Inflammatory macrophage treated with lipopolysaccharide for 1 hour (primary cell): ENCODE measurements at regions not wholly inside any gene's neighbourhood (a gene's known extent, or its start where the extent isn't known, plus 50 kb on each side); places are given as distances from the start of the nearest gene placed in this dataset.
A peak's percentile ranks its signal among the peaks of the same experiment; 100 is the strongest.
"Not testable (repeated sequence)": the region's sequence is repeated elsewhere in the genome, so short reads cannot be mapped to it uniquely, and the experiment has no call there.

ENCODE experiments used
- DNase-seq, 2 donors: peaks; one replicate each; pipeline ENCODE4 v3.0.0-alpha.2; 2020 to 2022

DNA sequence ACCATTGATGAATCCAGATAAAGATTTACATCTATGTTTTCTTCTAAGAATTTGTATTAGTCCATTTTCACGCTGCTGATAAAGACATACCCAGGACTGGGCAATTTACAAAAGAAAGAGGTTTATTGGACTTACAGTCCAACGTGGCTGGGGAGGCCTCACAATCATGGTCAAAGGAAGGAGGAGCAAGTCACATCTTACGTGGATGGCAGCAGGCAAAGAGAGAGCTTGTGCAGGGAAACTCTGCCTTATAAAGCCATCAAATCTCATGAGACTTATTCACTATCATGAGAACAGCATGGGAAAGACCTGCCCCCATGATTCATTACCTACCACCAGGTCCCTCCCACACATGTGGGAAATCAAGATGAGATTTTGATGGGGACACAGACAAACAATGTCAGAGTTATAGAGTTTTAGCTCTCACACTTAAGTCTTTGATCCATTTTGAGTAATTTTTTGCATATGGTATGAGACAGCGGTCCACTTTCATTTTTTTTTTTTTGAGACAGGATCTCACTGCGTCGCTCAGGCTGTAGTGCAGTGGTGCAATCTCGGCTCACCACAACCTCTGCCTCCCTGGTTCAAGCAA, 53.5 kb upstream of the JADE2 start:
- DNase-seq: not testable (repeated sequence)

DNA sequence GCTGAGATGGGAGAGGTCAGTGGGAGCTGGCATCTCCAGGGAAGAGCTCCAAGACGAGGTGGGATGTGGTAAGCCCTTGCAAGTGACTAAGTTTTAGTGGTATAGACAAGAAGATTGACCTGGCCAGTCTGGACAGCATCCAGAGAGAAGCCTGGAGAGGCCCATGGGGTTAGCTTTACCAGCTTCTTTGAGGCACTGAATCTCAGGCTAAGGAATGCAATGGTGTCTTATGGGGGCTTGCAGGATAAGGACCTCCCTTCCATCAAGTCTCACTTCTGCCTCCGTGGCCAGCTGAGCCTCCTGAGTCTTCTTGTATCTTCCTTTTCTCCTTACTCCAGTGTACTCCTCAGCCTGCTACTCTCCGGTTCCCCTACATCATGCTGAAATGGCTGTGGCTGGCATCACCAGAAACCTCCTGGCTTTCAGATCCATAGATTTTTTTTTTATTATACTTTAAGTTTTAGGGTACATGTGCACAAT, 56.5 kb upstream of the JADE2 start:
- no peak for DNase-seq

DNA sequence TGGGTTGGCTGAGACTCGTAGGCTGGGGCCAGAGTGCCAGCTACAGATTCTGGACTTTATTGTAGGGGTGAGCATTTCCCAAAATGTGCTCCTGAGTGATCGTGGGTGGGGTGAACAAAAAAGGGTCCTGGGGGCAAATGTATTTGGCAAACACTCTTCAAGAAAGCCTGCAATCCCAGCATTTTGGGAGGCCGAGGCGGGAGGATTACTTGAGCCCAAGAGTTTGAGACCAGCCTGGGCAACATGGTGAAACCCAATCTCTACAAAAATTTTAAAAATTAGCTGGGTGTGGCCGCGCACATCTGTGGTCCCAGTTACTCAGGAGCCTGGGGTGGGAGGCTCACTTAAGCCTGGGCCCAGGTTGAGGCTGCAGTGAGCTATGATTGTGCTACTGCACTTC, 55.5 kb upstream of the CDKN2AIPNL start:
- DNase-seq: no peak

DNA sequence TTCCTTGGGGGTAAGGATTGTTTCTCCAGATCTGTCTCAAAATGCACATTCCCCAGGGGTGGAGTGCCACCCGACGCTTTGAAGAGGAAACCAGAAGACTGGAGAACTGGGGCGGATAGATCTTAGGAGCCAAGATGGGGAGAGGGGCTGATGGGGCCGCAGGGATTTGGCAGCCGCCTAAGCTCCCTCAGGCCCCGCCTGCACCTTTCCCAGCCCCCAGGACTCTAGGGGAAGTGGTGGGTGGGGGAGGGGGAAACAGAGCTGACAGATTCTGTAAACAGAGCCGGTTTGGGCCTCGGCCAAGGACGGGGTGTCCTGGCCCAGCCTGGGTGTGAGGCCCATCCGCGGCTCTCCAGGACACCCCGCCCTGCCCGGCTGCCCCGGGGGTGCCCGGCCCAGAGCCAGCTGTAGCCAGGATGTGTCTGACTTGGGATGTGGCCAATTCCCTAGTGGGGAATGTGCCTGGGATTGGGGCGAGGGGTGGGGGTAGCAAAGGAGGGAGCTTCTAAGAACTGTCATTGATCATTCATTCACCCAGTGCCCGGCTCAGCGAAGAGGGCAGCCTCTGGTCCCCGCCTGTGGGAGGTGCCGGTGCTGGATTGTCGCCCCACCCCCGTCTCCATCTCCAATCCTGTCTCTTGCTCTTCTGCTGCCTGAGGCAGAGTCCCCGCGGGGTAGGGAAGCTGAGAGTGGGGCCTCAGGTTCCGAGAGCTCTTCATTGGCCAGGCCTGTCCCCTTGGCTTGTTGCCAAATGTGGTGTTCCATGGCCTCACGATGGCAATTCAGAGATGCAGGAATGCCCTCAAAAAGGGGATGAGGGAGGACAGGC, 54.8 kb upstream of the CDKN2AIPNL start:
- DNase-seq: peak; percentile 60 to 62

DNA sequence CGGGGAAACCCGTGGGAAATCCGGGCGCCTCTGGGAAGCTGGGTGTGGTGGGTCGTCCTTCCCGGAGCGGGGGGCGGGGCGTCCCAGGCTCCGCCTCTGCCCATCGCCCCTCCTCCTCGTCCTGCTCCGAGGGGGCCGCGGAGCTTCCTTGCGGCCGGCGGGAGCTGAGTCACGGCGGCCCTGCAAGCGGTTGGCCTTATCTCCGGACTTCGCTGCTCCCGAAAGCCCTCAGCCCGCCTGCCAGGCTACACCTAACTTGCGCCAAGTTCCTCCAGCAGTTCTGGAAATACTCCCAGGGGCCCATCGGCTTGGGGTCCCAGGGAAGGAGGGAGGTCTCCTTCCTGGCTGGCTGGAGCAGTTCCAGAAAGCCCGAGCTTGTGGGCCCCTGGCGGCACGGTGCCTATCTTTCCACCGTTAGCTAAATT, 54.1 kb upstream of the CDKN2AIPNL start:
- peak; percentile 90 to 92 for DNase-seq

DNA sequence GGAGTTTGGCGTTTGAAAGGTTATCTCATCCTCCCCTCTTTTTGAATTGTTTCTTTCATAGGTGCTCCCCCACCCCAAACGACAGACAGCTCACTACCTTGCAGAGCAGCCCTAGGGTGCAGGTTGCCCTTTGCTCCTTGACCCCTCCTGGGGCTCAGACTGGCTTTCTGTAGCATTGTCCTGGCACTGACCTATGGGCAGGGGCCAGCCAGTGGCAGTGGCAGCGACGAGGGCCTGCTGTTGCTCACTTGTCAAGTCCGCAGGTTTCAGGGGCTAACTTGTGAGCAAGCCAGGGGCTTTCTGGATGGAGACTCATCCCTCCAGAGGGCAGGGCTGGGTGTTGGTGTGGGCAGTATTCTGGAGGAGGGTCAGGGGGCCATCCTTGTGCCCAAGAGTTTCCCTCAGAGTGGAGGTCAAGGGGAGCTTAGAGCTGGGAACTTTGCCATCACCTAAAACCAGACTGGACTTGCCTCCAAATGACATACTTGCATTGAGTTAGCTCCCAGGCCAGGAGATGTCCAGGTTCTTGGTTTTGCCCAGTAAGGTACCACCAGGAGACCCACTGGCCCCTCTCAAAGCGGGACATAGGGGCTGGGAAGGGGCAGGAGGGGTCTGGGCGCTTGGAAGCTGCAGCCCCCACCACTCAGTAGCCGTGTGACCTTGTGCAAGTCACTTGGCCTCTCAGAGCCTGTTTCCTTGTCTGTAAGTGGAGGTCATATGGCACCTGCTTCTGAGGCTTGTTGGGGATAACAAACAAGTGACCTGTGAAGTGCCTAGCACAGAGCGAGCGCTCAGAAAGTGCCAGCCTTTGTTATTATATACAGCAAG, 53.5 kb upstream of the CDKN2AIPNL start:
- no peak for DNase-seq

DNA sequence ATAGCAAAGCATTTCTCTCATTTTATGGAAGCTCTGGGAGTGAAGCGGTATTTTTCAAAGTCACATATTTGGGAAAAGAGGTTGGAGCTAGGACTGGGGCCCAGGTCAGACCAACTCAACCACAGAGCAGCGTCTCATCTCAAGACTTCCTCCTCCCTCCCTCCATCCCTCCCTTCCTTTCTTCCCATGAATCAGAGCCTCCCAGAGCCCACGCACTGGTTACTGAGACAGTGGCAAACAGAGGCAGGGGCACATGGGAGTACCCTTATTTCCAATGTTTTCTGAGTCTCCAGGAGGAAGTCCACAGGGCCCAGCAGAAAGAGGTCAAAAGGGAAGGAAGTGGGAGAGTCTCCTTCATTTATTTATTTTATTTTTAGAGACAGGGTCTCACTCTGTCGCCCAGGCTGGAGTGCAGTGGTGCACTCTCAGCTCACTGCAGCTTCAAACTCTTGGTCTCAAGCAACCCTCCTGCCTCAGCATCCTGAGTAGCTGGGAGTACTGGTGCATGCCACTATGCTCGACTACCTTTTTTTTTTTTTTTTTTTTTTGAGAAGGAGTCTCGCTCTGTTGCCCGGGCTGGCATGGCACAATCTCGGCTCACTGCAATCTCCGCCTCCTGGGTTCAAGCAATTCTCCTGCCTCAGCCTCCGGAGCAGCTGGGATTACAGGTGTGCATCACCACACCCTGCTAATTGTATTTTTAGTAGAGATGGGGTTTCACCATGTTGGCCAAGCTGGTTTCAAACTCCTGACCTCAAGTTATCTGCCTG, 52.5 kb upstream of the CDKN2AIPNL start:
- peak in 1 of 2 donors; percentile 22 for DNase-seq

DNA sequence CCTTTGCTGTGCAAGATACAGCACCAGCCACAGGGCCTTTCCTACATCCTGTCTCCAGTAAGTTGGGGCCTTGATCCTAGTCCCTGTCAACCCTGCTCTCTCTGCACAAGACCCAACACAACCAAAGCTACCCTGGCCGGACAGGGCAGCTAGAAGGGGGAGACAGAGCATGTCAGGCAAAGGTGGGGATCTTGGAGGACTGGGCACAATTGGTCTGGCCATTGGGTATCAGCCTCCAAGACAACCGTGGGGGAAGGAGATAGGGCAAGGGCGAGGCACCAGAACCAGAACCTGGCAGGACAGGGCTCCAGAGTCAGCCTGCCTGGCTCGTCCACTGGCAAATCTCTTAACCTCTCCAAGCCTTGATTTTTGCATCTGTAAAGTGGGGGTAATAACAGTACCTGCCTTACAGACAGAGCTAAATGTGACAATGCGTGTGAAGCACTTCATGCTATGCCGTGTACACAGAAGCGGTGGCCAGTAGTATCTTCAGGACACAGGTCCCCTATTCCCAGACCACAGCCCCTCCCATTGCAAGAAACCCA, 51.6 kb upstream of the CDKN2AIPNL start:
- DNase-seq: no peak

DNA sequence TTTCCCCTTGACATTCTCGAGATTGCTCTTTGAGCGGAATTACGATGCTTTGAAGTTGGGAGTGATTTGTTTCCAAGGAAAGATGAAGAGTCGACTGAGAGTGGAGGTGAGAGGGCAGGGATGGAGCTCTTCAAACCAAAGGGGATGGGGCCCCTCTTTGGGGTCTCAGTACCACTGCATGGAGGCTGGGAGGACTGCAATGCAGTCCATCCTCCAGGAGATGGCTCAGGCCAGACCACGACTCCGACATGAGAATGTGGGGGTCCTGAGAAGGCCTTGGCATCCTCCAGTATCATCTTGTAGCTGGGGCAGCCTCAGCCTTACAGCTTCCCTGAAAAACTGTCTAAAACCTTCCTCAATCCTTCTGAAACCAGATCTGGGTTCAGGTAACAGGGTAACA, 51.1 kb upstream of the CDKN2AIPNL start:
- DNase-seq: no peak

DNA sequence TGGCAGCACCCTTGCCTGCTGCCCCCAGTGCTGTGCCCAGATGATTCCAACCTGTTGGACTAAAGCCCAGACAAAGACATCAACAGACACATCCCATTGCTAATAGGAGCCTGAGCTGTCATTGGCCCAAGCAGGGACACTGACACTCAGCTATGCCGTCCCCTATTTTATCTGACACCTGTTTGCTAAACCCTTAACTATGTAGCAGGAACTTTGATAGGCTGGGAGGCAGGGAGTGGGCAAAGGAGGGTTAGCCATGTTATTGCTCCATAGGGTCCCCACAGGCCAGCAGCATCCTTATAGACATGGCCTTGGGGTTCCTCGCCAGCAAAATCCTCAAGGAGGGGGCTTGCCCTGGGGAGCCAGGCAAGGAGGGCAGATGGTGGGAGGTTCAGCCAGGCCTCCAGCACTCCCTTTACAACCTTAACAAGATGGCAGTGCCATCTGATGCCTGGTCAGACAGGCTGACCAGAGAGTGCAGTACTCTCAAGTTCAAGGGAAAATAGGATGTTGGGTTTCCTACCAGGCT, 50.4 kb upstream of the CDKN2AIPNL start:
- no peak for DNase-seq
